Stimulated activated memory B cell treated with anti-CD40 and anti-IgM and Interleukin-4, amounts not matched to agents 10 μg/mL and 1 μg/mL and 100 μg/mL, for 72 hours (primary cell): ENCODE measurements at regions not wholly inside any gene's neighbourhood (a gene's known extent, or its start where the extent isn't known, plus 50 kb on each side); places are given as distances from the start of the nearest gene placed in this dataset.
"Not testable (repeated sequence)": the region's sequence is repeated elsewhere in the genome, so short reads cannot be mapped to it uniquely, and the experiment has no call there.

Experiments
- ATAC-seq: fragments of 150-1000 bp; cut with Tn5 transposase; 2 replicates; pipeline ENCODE4 v1.10.0; 2021
- H3K27ac Mint-ChIP-seq: one replicate; pipeline ENCODE4 v1.8.0; 2022; ENCODE audit warnings: mild to moderate bottlenecking, mixed read lengths
- H3K27me3 Mint-ChIP-seq: one replicate; pipeline ENCODE4 v1.8.0; 2022; ENCODE audit warnings: mixed read lengths
- H3K36me3 Mint-ChIP-seq: one replicate; pipeline ENCODE4 v1.8.0; 2022; ENCODE audit warnings: mixed read lengths
- H3K4me1 Mint-ChIP-seq: one replicate; pipeline ENCODE4 v1.8.0; 2022; ENCODE audit warnings: mixed read lengths
- H3K4me3 Mint-ChIP-seq: one replicate; pipeline ENCODE4 v1.8.0; 2022; ENCODE audit warnings: mild to moderate bottlenecking, moderate library complexity, mixed read lengths
- H3K9me3 Mint-ChIP-seq: one replicate; pipeline ENCODE4 v1.8.0; 2022; ENCODE audit warnings: mixed read lengths

GRCh38 chr2:100704711-100705110 lies 115.2 kb upstream of the NPAS2 start:
- Mint-ChIP-seq H3K36me3 (no peaks in the 10 kb centered on the region), H3K4me1 (no peaks in the 10 kb centered on the region), H3K9me3 (peaks cover 6% of the 10 kb centered on the region), H3K4me3 (no peak overlapping the region), H3K27me3 (peaks cover 57% of the 10 kb centered on the region), H3K27ac (no peak overlapping the region)
- no peak for ATAC-seq

- Mint-ChIP-seq H3K9me3 (no peaks in the 10 kb centered on the region), H3K27ac (no peak overlapping the region), H3K4me3 (no peak overlapping the region), H3K4me1 (no peaks in the 10 kb centered on the region), H3K27me3 (peaks cover 35% of the 10 kb centered on the region), H3K36me3 (no peaks in the 10 kb centered on the region)
- ATAC-seq, result peak; percentile 21
These were observed 112.7 kb upstream of the NPAS2 start for GRCh38 chr2:100707016-100707947.

GRCh38 chr2:100708333-100708732 lies 111.6 kb upstream of the NPAS2 start:
- Mint-ChIP-seq H3K4me1 (no peaks in the 10 kb centered on the region), H3K36me3 (no peaks in the 10 kb centered on the region), H3K27ac (no peak overlapping the region), H3K4me3 (no peak overlapping the region), H3K27me3 (peaks cover 30% of the 10 kb centered on the region), H3K9me3 (no peaks in the 10 kb centered on the region)
- ATAC-seq, result no peak

- no peaks in the 10 kb centered on the region for H3K27me3 Mint-ChIP-seq
- H3K9me3 Mint-ChIP-seq, result no peaks in the 10 kb centered on the region
- H3K4me3 Mint-ChIP-seq, result no peak overlapping the region
- no peak overlapping the region for H3K27ac Mint-ChIP-seq
- no peaks in the 10 kb centered on the region for H3K36me3 Mint-ChIP-seq
- no peaks in the 10 kb centered on the region for H3K4me1 Mint-ChIP-seq
- no peak for ATAC-seq
These were observed 106.8 kb upstream of the NPAS2 start for GRCh38 chr2:100713106-100713505.

- H3K9me3 Mint-ChIP-seq, H3K27ac Mint-ChIP-seq, H3K36me3 Mint-ChIP-seq, H3K4me1 Mint-ChIP-seq, ATAC-seq, H3K27me3 Mint-ChIP-seq, H3K4me3 Mint-ChIP-seq: not testable (repeated sequence)
These were observed 105.4 kb upstream of the NPAS2 start for GRCh38 chr2:100714396-100715010.

GRCh38 chr2:100715861-100716260 lies 104.1 kb upstream of the NPAS2 start:
- not testable (repeated sequence) for H3K36me3 Mint-ChIP-seq, H3K9me3 Mint-ChIP-seq, ATAC-seq, H3K27me3 Mint-ChIP-seq, H3K4me1 Mint-ChIP-seq, H3K27ac Mint-ChIP-seq, H3K4me3 Mint-ChIP-seq

- H3K36me3 Mint-ChIP-seq, result no peaks in the 10 kb centered on the region
- H3K4me3 Mint-ChIP-seq, result no peak overlapping the region
- H3K4me1 Mint-ChIP-seq, result no peaks in the 10 kb centered on the region
- no peak overlapping the region for H3K27ac Mint-ChIP-seq
- H3K27me3 Mint-ChIP-seq, result peaks cover 2% of the 10 kb centered on the region
- no peaks in the 10 kb centered on the region for H3K9me3 Mint-ChIP-seq
- no peak for ATAC-seq
These were observed 103.4 kb upstream of the NPAS2 start for GRCh38 chr2:100716581-100716980.

GRCh38 chr2:100718065-100718629 lies 101.8 kb upstream of the NPAS2 start:
- H3K27ac Mint-ChIP-seq, result no peak overlapping the region
- peaks cover 15% of the 10 kb centered on the region for H3K27me3 Mint-ChIP-seq
- no peak for ATAC-seq
- H3K4me1 Mint-ChIP-seq, result no peaks in the 10 kb centered on the region
- H3K4me3 Mint-ChIP-seq, result no peak overlapping the region
- no peaks in the 10 kb centered on the region for H3K9me3 Mint-ChIP-seq
- H3K36me3 Mint-ChIP-seq, result no peaks in the 10 kb centered on the region

GRCh38 chr2:100720445-100720844 lies 99.5 kb upstream of the NPAS2 start:
- Mint-ChIP-seq H3K9me3 (no peaks in the 10 kb centered on the region), H3K4me3 (no peak overlapping the region), H3K4me1 (no peaks in the 10 kb centered on the region), H3K27me3 (peaks cover 23% of the 10 kb centered on the region), H3K36me3 (no peaks in the 10 kb centered on the region), H3K27ac (no peak overlapping the region)
- ATAC-seq, result no peak

- Mint-ChIP-seq H3K27ac (no peak overlapping the region), H3K27me3 (peaks cover 36% of the 10 kb centered on the region), H3K4me1 (no peaks in the 10 kb centered on the region), H3K9me3 (no peaks in the 10 kb centered on the region), H3K4me3 (no peak overlapping the region), H3K36me3 (no peaks in the 10 kb centered on the region)
- ATAC-seq, result peak; percentile 21
These were observed 98.2 kb upstream of the NPAS2 start for GRCh38 chr2:100721693-100722092.

GRCh38 chr2:100722125-100722524 lies 97.8 kb upstream of the NPAS2 start:
- Mint-ChIP-seq H3K4me1 (no peaks in the 10 kb centered on the region), H3K4me3 (no peak overlapping the region), H3K27ac (no peak overlapping the region), H3K36me3 (no peaks in the 10 kb centered on the region), H3K27me3 (peaks cover 36% of the 10 kb centered on the region), H3K9me3 (no peaks in the 10 kb centered on the region)
- ATAC-seq, result no peak

GRCh38 chr2:100726866-100727265 lies 93.1 kb upstream of the NPAS2 start:
- H3K4me1 Mint-ChIP-seq, result no peaks in the 10 kb centered on the region
- no peak overlapping the region for H3K27ac Mint-ChIP-seq
- no peak overlapping the region for H3K4me3 Mint-ChIP-seq
- H3K27me3 Mint-ChIP-seq, result peaks cover 56% of the 10 kb centered on the region
- H3K36me3 Mint-ChIP-seq, result no peaks in the 10 kb centered on the region
- peaks cover 4% of the 10 kb centered on the region for H3K9me3 Mint-ChIP-seq
- no peak for ATAC-seq

- ATAC-seq, result no peak
These were observed 89.6 kb upstream of the NPAS2 start for GRCh38 chr2:100730290-100730868.

GRCh38 chr2:100731535-100731981 lies 88.4 kb upstream of the NPAS2 start:
- peaks cover 4% of the 10 kb centered on the region for H3K9me3 Mint-ChIP-seq
- H3K4me3 Mint-ChIP-seq, result no peak overlapping the region

More at GRCh38 chr2:100730290-100730868, 89.6 kb upstream of the NPAS2 start:
- no peaks in the 10 kb centered on the region for H3K4me1 Mint-ChIP-seq
- H3K9me3 Mint-ChIP-seq, result peaks cover 4% of the 10 kb centered on the region
- H3K36me3 Mint-ChIP-seq, result no peaks in the 10 kb centered on the region
- no peak overlapping the region for H3K27ac Mint-ChIP-seq
- no peak overlapping the region for H3K4me3 Mint-ChIP-seq
- peaks cover 55% of the 10 kb centered on the region for H3K27me3 Mint-ChIP-seq

GRCh38 chr2:100733391-100734187 lies 86.3 kb upstream of the NPAS2 start:
- Mint-ChIP-seq H3K9me3 (peaks cover 4% of the 10 kb centered on the region), H3K4me3 (no peak overlapping the region), H3K4me1 (no peaks in the 10 kb centered on the region), H3K27me3 (peaks cover 43% of the 10 kb centered on the region), H3K36me3 (no peaks in the 10 kb centered on the region), H3K27ac (no peak overlapping the region)
- no peak for ATAC-seq

More at GRCh38 chr2:100731535-100731981, 88.4 kb upstream of the NPAS2 start:
- Mint-ChIP-seq H3K27me3 (peaks cover 55% of the 10 kb centered on the region), H3K36me3 (no peaks in the 10 kb centered on the region), H3K4me1 (no peaks in the 10 kb centered on the region), H3K27ac (no peak overlapping the region)
- ATAC-seq, result no peak
